Ishikawa (cell line): ENCODE measurements at regions not wholly inside any gene's neighbourhood (a gene's known extent, or its start where the extent isn't known, plus 50 kb on each side); places are given as distances from the start of the nearest gene placed in this dataset.

ENCODE experiments used
- CEBPB ChIP-seq: IDR thresholded peaks from 2 replicates; pipeline ENCODE4 v1.6.1; 2012
- CREB1 ChIP-seq: IDR thresholded peaks from 2 replicates; pipeline ENCODE4 v1.6.1; 2012; ENCODE audit warnings: low read depth
- EGR1 ChIP-seq: IDR thresholded peaks from 2 replicates; pipeline ENCODE4 v1.6.1; 2012
- EP300 ChIP-seq: IDR thresholded peaks from 2 replicates; pipeline ENCODE4 v1.6.1; 2012; ENCODE audit warnings: borderline replicate concordance
- FOXM1 ChIP-seq: IDR thresholded peaks from 2 replicates; pipeline ENCODE4 v1.6.1; 2012; ENCODE audit warnings: low read depth, borderline replicate concordance
- MAX ChIP-seq: IDR thresholded peaks from 2 replicates; pipeline ENCODE4 v1.6.1; 2012
- NFIC ChIP-seq: IDR thresholded peaks from 2 replicates; pipeline ENCODE4 v1.6.1; 2012
- RAD21 ChIP-seq: IDR thresholded peaks from 2 replicates; pipeline ENCODE4 v1.6.1; 2012; ENCODE audit warnings: low read depth
- TAF1 ChIP-seq: IDR thresholded peaks from 2 replicates; pipeline ENCODE4 v1.6.1; 2012; ENCODE audit warnings: low read depth, mild to moderate bottlenecking
- TCF12 ChIP-seq: IDR thresholded peaks from 2 replicates; pipeline ENCODE4 v1.6.1; 2012; ENCODE audit warnings: low read depth
- TEAD4 ChIP-seq: IDR thresholded peaks from 2 replicates; pipeline ENCODE4 v1.6.1; 2012
- USF1 ChIP-seq: IDR thresholded peaks from 2 replicates; pipeline ENCODE4 v1.6.1; 2012
- YY1 ChIP-seq: IDR thresholded peaks from 2 replicates; pipeline ENCODE4 v1.6.1; 2012; ENCODE audit warnings: low read depth
- ZBTB7A ChIP-seq: IDR thresholded peaks from 2 replicates; pipeline ENCODE4 v1.6.1; 2012; ENCODE audit warnings: low read depth
- TF ChIP-seq, protein P1 (sequence below): IDR thresholded peaks from 2 replicates; pipeline ENCODE4 v1.6.1; 2012; ENCODE audit warnings: low read depth, mild to moderate bottlenecking

GRCh38 chr1:195328102-195328501, 1280.1 kb downstream of the KCNT2 start:
- TF ChIP-seq YY1, result no peak
- TF ChIP-seq CREB1, result no peak
- TF ChIP-seq FOXM1, result no peak
- TF ChIP-seq MAX, result no peak
- peak; percentile 70 for TF ChIP-seq CEBPB

DNA sequence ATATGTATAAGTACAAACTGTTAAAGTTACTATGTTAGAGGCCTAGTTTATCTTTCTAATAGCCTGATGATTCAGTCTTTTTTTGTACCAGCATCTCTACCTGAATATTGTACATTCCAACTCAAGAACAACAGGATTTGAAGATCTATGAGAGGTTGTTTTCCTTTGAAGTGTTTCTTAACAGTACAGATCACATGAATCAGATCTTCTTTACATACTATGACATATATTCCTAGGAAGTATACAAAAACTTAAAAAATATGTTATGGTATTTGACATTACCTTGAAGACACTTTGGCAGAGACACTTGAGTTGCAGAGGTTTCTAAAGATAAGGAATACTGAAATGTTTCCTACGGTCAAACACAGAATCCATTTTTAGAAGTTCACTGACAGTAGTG, 1280.9 kb downstream of the KCNT2 start:
- TF ChIP-seq EGR1 (no peak), ZBTB7A (no peak), EP300 (no peak), FOXM1 (no peak), TEAD4 (no peak), YY1 (no peak), CREB1 (no peak), RAD21 (no peak), MAX (no peak), CEBPB (no peak), NFIC (no peak), TCF12 (no peak), TAF1 (no peak), USF1 (no peak)
- TF ChIP-seq, protein P1, sequence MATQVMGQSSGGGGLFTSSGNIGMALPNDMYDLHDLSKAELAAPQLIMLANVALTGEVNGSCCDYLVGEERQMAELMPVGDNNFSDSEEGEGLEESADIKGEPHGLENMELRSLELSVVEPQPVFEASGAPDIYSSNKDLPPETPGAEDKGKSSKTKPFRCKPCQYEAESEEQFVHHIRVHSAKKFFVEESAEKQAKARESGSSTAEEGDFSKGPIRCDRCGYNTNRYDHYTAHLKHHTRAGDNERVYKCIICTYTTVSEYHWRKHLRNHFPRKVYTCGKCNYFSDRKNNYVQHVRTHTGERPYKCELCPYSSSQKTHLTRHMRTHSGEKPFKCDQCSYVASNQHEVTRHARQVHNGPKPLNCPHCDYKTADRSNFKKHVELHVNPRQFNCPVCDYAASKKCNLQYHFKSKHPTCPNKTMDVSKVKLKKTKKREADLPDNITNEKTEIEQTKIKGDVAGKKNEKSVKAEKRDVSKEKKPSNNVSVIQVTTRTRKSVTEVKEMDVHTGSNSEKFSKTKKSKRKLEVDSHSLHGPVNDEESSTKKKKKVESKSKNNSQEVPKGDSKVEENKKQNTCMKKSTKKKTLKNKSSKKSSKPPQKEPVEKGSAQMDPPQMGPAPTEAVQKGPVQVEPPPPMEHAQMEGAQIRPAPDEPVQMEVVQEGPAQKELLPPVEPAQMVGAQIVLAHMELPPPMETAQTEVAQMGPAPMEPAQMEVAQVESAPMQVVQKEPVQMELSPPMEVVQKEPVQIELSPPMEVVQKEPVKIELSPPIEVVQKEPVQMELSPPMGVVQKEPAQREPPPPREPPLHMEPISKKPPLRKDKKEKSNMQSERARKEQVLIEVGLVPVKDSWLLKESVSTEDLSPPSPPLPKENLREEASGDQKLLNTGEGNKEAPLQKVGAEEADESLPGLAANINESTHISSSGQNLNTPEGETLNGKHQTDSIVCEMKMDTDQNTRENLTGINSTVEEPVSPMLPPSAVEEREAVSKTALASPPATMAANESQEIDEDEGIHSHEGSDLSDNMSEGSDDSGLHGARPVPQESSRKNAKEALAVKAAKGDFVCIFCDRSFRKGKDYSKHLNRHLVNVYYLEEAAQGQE, result no peak

DNA sequence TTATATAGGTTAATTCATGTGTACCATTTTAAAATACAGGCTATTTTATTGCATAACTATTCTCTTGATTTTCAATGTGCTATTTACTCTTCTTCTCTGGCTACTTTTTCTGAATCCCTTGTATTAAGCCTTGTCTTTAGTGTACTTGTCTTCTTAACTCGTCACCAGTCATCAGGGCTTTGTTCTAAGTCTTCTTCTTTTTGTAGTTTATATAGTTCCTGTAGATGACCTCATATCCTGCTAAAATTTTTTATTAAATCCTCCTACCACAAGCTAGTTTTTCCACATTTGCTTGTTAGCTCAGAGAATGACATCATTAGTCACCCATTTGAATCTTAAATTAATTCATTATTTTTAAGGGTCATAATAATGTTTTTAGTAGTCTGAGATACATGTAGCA, 1281.9 kb downstream of the KCNT2 start:
- no peak for TF ChIP-seq USF1
- TF ChIP-seq NFIC, result no peak
- no peak for TF ChIP-seq MAX
- TF ChIP-seq FOXM1, result no peak
- TF ChIP-seq EP300, result no peak
- no peak for TF ChIP-seq CEBPB
- TF ChIP-seq CREB1, result no peak
- TF ChIP-seq, protein P1, result no peak
- TF ChIP-seq EGR1, result no peak
- TF ChIP-seq RAD21, result no peak

DNA sequence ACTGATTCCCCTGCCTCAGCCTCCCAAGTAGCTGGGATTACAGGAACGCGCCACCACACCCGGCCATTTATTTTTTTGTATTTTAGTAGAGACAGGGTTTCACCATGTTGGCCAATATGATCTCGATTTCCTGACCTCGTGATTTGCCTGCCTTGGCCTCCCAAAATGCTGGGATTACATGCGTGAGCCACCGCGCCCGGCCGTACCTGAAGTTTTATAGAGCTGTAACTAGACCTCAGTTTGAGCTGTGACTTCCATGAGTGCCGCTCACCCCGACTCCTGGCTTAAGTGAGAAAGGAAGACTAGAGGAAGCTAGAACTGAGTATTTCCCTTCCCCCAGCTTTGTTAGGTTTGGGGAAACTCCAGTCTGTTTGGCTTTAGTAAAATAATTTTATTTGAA, 1283.1 kb downstream of the KCNT2 start:
- TF ChIP-seq YY1, result no peak
- no peak for TF ChIP-seq EP300
- TF ChIP-seq CREB1, result no peak
- TF ChIP-seq RAD21, result no peak
- no peak for TF ChIP-seq NFIC
- TF ChIP-seq MAX, result no peak

GRCh38 chr1:195306281-195306680, 1302.0 kb downstream of the KCNT2 start:
- TF ChIP-seq EGR1, result no peak
- no peak for TF ChIP-seq TCF12
- no peak for TF ChIP-seq RAD21
- no peak for TF ChIP-seq EP300
- no peak for TF ChIP-seq MAX
- TF ChIP-seq TAF1, result no peak
- no peak for TF ChIP-seq YY1
- no peak for TF ChIP-seq CREB1
- TF ChIP-seq CEBPB, result no peak
- TF ChIP-seq ZBTB7A, result no peak
- TF ChIP-seq FOXM1, result no peak
- TF ChIP-seq NFIC, result no peak
- TF ChIP-seq USF1, result no peak
- TF ChIP-seq, protein P1, result no peak
- TF ChIP-seq TEAD4, result no peak
